Tibial nerve (tissue), 4 donors: ENCODE measurements at regions not wholly inside any gene's neighbourhood (a gene's known extent, or its start where the extent isn't known, plus 50 kb on each side); places are given as distances from the start of the nearest gene placed in this dataset.

Experiments used
- CTCF ChIP-seq, 5 experiments: fragments of 200-600 bp in 3 of 5; fragments of 450-650 bp in 2 of 5; sonication (generic) in 3 of 5; IDR thresholded peaks; one replicate each; pipeline ENCODE4 v1.5.1; 2016 to 2019; ENCODE audit warnings: antibody characterized with exemption in 5 of 5, mild to moderate bottlenecking in 3 of 5, moderate library complexity in 2 of 5
- EP300 ChIP-seq, 2 donors: sonication (generic); formaldehyde crosslinking; IDR thresholded peaks; one replicate each; pipeline ENCODE4 v1.6.1; 2017; ENCODE audit warnings: antibody characterized with exemption in 2 of 2, mild to moderate bottlenecking in 1 of 2

DNA sequence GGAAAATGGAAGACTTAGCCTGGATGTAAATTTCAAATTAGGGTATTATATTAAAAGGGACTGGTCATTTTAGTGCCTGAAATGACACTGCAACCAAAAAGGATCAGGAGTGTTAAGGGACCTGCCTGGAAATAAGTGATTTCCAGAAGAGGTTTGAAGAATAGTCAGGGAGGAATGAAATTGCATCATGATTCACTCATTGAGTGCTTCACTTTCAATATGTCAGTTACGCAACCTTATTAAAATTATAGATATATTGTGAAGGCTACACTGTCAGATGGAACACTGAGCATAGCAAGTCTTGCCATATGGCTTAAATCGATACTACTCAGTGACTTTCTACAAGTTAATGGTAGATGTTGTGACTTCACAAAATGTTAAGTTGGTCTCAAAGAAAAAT, 275.2 kb upstream of the DPYD start:
- TF ChIP-seq CTCF (IDR thresholded peaks at IDR 0.05) (no peak), EP300 (IDR thresholded peaks at IDR 0.05) (no peak)
